ENCODE measurements at regions not wholly inside any gene's neighbourhood (a gene's known extent, or its start where the extent isn't known, plus 50 kb on each side); places are given as distances from the start of the nearest gene placed in this dataset.

DNA sequence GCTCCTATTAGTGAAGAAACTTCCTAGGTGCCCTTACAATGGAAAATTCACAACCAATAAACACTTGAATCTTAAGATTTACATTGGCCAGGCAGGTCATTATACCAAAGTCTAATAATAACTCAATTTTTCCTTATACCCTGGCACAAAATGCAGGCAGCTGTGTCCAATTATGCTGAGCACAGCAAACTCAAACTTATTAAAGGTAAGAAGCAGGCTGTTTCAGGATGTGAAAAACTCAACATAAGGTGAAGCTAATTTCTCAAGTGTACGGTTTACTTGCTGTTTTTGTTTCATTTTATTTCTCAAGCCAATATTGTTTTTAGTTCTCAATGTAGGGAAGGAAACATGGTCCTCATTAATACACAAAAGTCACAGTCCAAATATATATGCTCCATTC is 405.1 kb downstream of the KCTD16 start:
- TF ChIP-seq, protein P1, sequence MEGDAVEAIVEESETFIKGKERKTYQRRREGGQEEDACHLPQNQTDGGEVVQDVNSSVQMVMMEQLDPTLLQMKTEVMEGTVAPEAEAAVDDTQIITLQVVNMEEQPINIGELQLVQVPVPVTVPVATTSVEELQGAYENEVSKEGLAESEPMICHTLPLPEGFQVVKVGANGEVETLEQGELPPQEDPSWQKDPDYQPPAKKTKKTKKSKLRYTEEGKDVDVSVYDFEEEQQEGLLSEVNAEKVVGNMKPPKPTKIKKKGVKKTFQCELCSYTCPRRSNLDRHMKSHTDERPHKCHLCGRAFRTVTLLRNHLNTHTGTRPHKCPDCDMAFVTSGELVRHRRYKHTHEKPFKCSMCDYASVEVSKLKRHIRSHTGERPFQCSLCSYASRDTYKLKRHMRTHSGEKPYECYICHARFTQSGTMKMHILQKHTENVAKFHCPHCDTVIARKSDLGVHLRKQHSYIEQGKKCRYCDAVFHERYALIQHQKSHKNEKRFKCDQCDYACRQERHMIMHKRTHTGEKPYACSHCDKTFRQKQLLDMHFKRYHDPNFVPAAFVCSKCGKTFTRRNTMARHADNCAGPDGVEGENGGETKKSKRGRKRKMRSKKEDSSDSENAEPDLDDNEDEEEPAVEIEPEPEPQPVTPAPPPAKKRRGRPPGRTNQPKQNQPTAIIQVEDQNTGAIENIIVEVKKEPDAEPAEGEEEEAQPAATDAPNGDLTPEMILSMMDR (IDR thresholded peaks at IDR 0.05; ENCODE audit: insufficient read depth, low read length) = no peak
- TF ChIP-seq POLR2AphosphoS5 (IDR thresholded peaks at IDR 0.05; ENCODE audit: low read depth) = no peak
